GM12878 (cell line): ENCODE measurements at regions not wholly inside any gene's neighbourhood (a gene's known extent, or its start where the extent isn't known, plus 50 kb on each side); places are given as distances from the start of the nearest gene placed in this dataset.

Experiments
- ATAC-seq: fragments of 200-7000 bp; cut with Tn5 transposase; 3 replicates; pipeline ENCODE4 v1.9.1; 2020; ENCODE audit warnings: mild to moderate bottlenecking, moderate library complexity
- BruUV-seq: library from RNA; stranded (reverse); fragments of 400-500 nt; replicated peaks from 2 replicates; lab custom pipeline; 2021; lab: Mats Ljungman, UMichigan
- CTCF ChIA-PET: fragments of 300-600 bp; sonication (Branson Sonifier 250); formaldehyde crosslinking; extraction: SDS; loops from one replicate; lab custom pipeline; 2021; ENCODE audit warnings: inconsistent platforms; lab: Yijun Ruan, JAX
- POLR2A ChIA-PET: fragments of 350-600 bp; formaldehyde crosslinking; extraction: SDS; loops from one replicate; lab custom pipeline; 2021; ENCODE audit warnings: inconsistent platforms; lab: Charles Lee
- RAD21 ChIA-PET: fragments of 300-600 bp; sonication (Branson Sonifier 250); formaldehyde crosslinking; loops from one replicate; lab custom pipeline; 2023; ENCODE audit warnings: antibody characterized with exemption; ENCODE audit not compliant: unreplicated experiment; lab: Charles Lee
- SMC1A ChIA-PET: fragments of 300-600 bp; sonication (Branson Sonifier 250); formaldehyde crosslinking; loops from one replicate; lab custom pipeline; 2023; ENCODE audit not compliant: unreplicated experiment, uncharacterized antibody; lab: Charles Lee
- DNase-seq: peaks from one replicate; pipeline ENCODE4 v3.0.0-alpha.2; 2011; ENCODE audit warnings: low read depth, low spot score
- FAIRE-seq: peaks from 3 replicates; lab custom pipeline; 2011; peaks lifted over from hg19 to GRCh38; lab: Jason Lieb, UNC
- H2AFZ ChIP-seq: 2 replicates; pipeline ENCODE4 v1.6.0; 2011; ENCODE audit warnings: low read depth, low read length, control low read depth; ENCODE audit not compliant: control insufficient read depth
- H3K27ac ChIP-seq: 2 replicates; pipeline ENCODE4 v1.5.1; 2011; ENCODE audit warnings: control low read depth; ENCODE audit not compliant: control insufficient read depth, insufficient read depth
- H3K27me3 ChIP-seq, 2 experiments: replicated peaks in 1 of 2; 2 replicates each; pipeline versions ENCODE4 v1.6.0 to v1.6.1; 2011; ENCODE audit warnings: low read length in 1 of 2; ENCODE audit not compliant: control insufficient read depth in 2 of 2, insufficient read depth in 2 of 2
- H3K36me3 ChIP-seq, 2 experiments: 2 replicates each; pipeline ENCODE4 v1.5.1; 2011; ENCODE audit warnings: low read length in 1 of 2; ENCODE audit not compliant: control insufficient read depth in 2 of 2, insufficient read depth in 2 of 2
- H3K4me1 ChIP-seq: 2 replicates; pipeline ENCODE4 v1.6.1; 2011; ENCODE audit warnings: mild to moderate bottlenecking, low read length, moderate library complexity, mixed read lengths; ENCODE audit not compliant: control insufficient read depth, insufficient read depth
- H3K4me2 ChIP-seq: 2 replicates; pipeline ENCODE4 v1.6.0; 2011; ENCODE audit warnings: control low read depth; ENCODE audit not compliant: control insufficient read depth, insufficient read depth
- H3K4me3 ChIP-seq: fragments of 200-600 bp; sonication (generic); 2 replicates; pipeline ENCODE4 v1.5.1; 2016
- H3K79me2 ChIP-seq: 2 replicates; pipeline ENCODE4 v1.6.0; 2011; ENCODE audit warnings: low read length; ENCODE audit not compliant: control insufficient read depth, insufficient read depth
- H3K9ac ChIP-seq: 2 replicates; pipeline ENCODE4 v1.8.0; 2011; ENCODE audit warnings: low read length, control low read depth, mixed read lengths; ENCODE audit not compliant: control insufficient read depth, insufficient read depth
- H3K9me3 ChIP-seq: replicated peaks from 3 replicates; pipeline ENCODE4 v1.5.1; 2011; ENCODE audit warnings: mild to moderate bottlenecking, low read length; ENCODE audit not compliant: control insufficient read depth, insufficient read depth
- H4K20me1 ChIP-seq: 2 replicates; pipeline ENCODE4 v1.6.0; 2011; ENCODE audit not compliant: control insufficient read depth, insufficient read depth
- ATF3 ChIP-seq: IDR thresholded peaks from 2 replicates; pipeline ENCODE4 v1.6.1; 2011; ENCODE audit warnings: low read depth, mild to moderate bottlenecking, low read length, moderate library complexity, borderline replicate concordance; ENCODE audit errors: extremely low read depth
- BACH1 ChIP-seq: fragments of 450-650 bp; IDR thresholded peaks from 2 replicates; pipeline ENCODE4 v1.6.1; 2017; ENCODE audit warnings: mild to moderate bottlenecking, borderline replicate concordance
- BHLHE40 ChIP-seq, 2 experiments: fragments of 450-650 bp in 1 of 2; IDR thresholded peaks; 2 replicates each; pipeline ENCODE4 v1.6.1; 2011 to 2017; ENCODE audit warnings: low read depth in 2 of 2, borderline replicate concordance in 1 of 2, improper control_type of control experiment in 1 of 2, low read length in 1 of 2, mild to moderate bottlenecking in 1 of 2
- CBX5 ChIP-seq: sonication (generic); IDR thresholded peaks from 2 replicates; pipeline ENCODE4 v1.6.1; 2016; ENCODE audit warnings: low read depth, moderate library complexity, mild to moderate bottlenecking, inconsistent platforms
- CEBPB ChIP-seq, 2 experiments: fragments of 150-350 bp in 1 of 2; IDR thresholded peaks; 2 replicates each; pipeline ENCODE4 v1.6.1; 2012 to 2014; ENCODE audit warnings: low read depth in 2 of 2, low read length in 2 of 2, borderline replicate concordance in 1 of 2, inconsistent platforms in 1 of 2
- EZH2 ChIP-seq: IDR thresholded peaks from 2 replicates; pipeline ENCODE4 v1.6.1; 2012; ENCODE audit warnings: low read depth, mild to moderate bottlenecking, control low read depth, inconsistent platforms, low read length, borderline replicate concordance; ENCODE audit not compliant: control insufficient read depth
- FOXM1 ChIP-seq: IDR thresholded peaks from 2 replicates; pipeline ENCODE4 v1.6.1; 2012; ENCODE audit warnings: low read depth, mild to moderate bottlenecking, inconsistent platforms, low read length, moderate library complexity
- NFYB ChIP-seq: IDR thresholded peaks from 2 replicates; pipeline ENCODE4 v1.6.1; 2011; ENCODE audit warnings: low read depth, mild to moderate bottlenecking, low read length, improper control_type of control experiment, moderate library complexity; ENCODE audit not compliant: insufficient read depth
- PAX8 ChIP-seq: fragments of 450-650 bp; IDR thresholded peaks from 2 replicates; pipeline ENCODE4 v1.6.1; 2017; ENCODE audit warnings: mild to moderate bottlenecking, moderate library complexity
- PML ChIP-seq: IDR thresholded peaks from 2 replicates; pipeline ENCODE4 v1.6.1; 2012; ENCODE audit warnings: low read length, inconsistent platforms
- RCOR1 ChIP-seq: conservative IDR thresholded peaks from 2 replicates; pipeline ENCODE4 v1.6.1; 2012; ENCODE audit warnings: low read depth, low read length, improper control_type of control experiment
- SMAD1 ChIP-seq: fragments of 450-650 bp; IDR thresholded peaks from 2 replicates; pipeline ENCODE4 v1.6.1; 2018; ENCODE audit warnings: mild to moderate bottlenecking, low read depth; ENCODE audit not compliant: partially characterized antibody
- SMAD5 ChIP-seq: IDR thresholded peaks from 2 replicates; pipeline ENCODE4 v1.6.1; 2016; ENCODE audit warnings: antibody characterized with exemption, low read depth
- SUZ12 ChIP-seq: fragments of 200-600 bp; sonication (generic); IDR thresholded peaks from one replicate; pipeline ENCODE4 v1.6.1; 2018; ENCODE audit warnings: antibody characterized with exemption, mild to moderate bottlenecking; ENCODE audit not compliant: unreplicated experiment
- TARDBP ChIP-seq: IDR thresholded peaks from 2 replicates; pipeline ENCODE4 v1.6.1; 2016; ENCODE audit warnings: borderline replicate concordance
- TCF3 ChIP-seq: IDR thresholded peaks from 2 replicates; pipeline ENCODE4 v1.6.1; 2012; ENCODE audit warnings: low read depth, mild to moderate bottlenecking, low read length, borderline replicate concordance; ENCODE audit not compliant: insufficient read depth
- YY1 ChIP-seq: IDR thresholded peaks from 2 replicates; pipeline ENCODE4 v1.6.1; 2011; ENCODE audit warnings: low read depth, mild to moderate bottlenecking, low read length
- WGBS: methylation state at CpG from one replicate; pipeline ENCODE4 v1.1.6; 2016; ENCODE audit warnings: low lambda C conversion rate; ENCODE audit not compliant: insufficient replicate concordance, insufficient coverage; ENCODE audit errors: missing lambda C conversion rate; 5-methylcytosine and 5-hydroxymethylcytosine counted together
- in situ Hi-C: fragments of 300-500 bp; cut with MboI; formaldehyde crosslinking; loops from 9 replicates; pipeline ENCODE4 v1.14.3; 2018; ENCODE audit warnings: mixed read lengths
- intact Hi-C: fragments of 100-400 bp; cut with micrococcal nuclease; formaldehyde crosslinking; loops from one replicate; pipeline ENCODE4 v1.14.2; 2022; ENCODE audit not compliant: unreplicated experiment

GRCh38 chr15:59906046-59906445 lies 98.1 kb upstream of the FOXB1 start:
- no TSS peak for BruUV-seq
- ChIA-PET CTCF (no interaction called here), POLR2A (no interaction called here), SMC1A (interaction anchor here (1.1 kb wide), 1 partner anchor 10 kb away, joined by 3 read pairs; no protein-coding TSS in a partner anchor), RAD21 (no interaction called here)
- DNase-seq (no peak), ATAC-seq (no peak), FAIRE-seq (no peak)
- no peak overlapping the region for H3K4me3 ChIP-seq
- TF ChIP-seq TARDBP (no peak), SMAD5 (no peak), CEBPB (IDR thresholded peaks at IDR 0.05; ENCODE audit: borderline replicate concordance in 1 of 2, low read depth in 2 of 2, low read length in 2 of 2) (no peak), PML (no peak), PAX8 (no peak), SUZ12 (no peak), NFYB (no peak), YY1 (no peak), EZH2 (no peak), SMAD1 (no peak), TCF3 (no peak), ATF3 (no peak), FOXM1 (no peak), BACH1 (no peak), CBX5 (no peak), BHLHE40 (IDR thresholded peaks at IDR 0.05; ENCODE audit: borderline replicate concordance in 1 of 2, low read depth in 2 of 2, low read length in 1 of 2) (no peak), RCOR1 (no peak)
- no peak overlapping the region for H2AFZ ChIP-seq
- intact Hi-C loops: no loop called here
- H3K79me2 ChIP-seq: no peaks in the 10 kb centered on the region
- H3K27me3 ChIP-seq: peaks cover 0 to 4% of the 10 kb centered on the region in 2 experiments; a peak in 2 of 4 replicates
- H3K9me3 ChIP-seq: no peaks in the 10 kb centered on the region
- no peak overlapping the region for H3K9ac ChIP-seq
- H4K20me1 ChIP-seq: no peaks in the 10 kb centered on the region
- H3K4me1 ChIP-seq: no peaks in the 10 kb centered on the region
- H3K4me2 ChIP-seq: no peak overlapping the region
- no peaks in the 10 kb centered on the region for H3K36me3 ChIP-seq
- WGBS: 0% methylated on average over 1 of the region's 1 CpG
- in situ Hi-C loops: loop anchor here (25.0 kb wide), 1 partner anchor 281 kb away; no protein-coding TSS in a partner anchor
- no peak overlapping the region for H3K27ac ChIP-seq
